ENCODE measurements at regions not wholly inside any gene's neighbourhood (a gene's known extent, or its start where the extent isn't known, plus 50 kb on each side); places are given as distances from the start of the nearest gene placed in this dataset.
"Not testable (repeated sequence)": the region's sequence is repeated elsewhere in the genome, so short reads cannot be mapped to it uniquely, and the experiment has no call there.

- no TSS peak for BruUV-seq (replicated peaks)
- Histone ChIP-seq H3K4me1 (ENCODE audit: control insufficient read depth, extremely low read depth, insufficient read depth, low read length) (peaks cover 3% of the 10 kb centered on the region), H3K9ac (replicated peaks; ENCODE audit: extremely low read depth, insufficient read depth, low read length) (no peak overlapping the region), H3K27ac (ENCODE audit: insufficient read depth, low read depth, low read length) (no peak overlapping the region), H3K27me3 (ENCODE audit: control insufficient read depth in 2 of 2, insufficient read depth in 2 of 2, low read length in 2 of 2) (no peaks in the 10 kb centered on the region), H3K4me2 (ENCODE audit: insufficient read depth, low read length) (no peak overlapping the region), H3K4me3 (replicated peaks in 1 of 3; ENCODE audit: insufficient read depth in 1 of 3, low read depth in 1 of 3, low read length in 3 of 3) (no peak overlapping the region), H3K36me3 (ENCODE audit: control insufficient read depth in 2 of 2, extremely low read depth in 1 of 2, insufficient read depth in 2 of 2, low read length in 2 of 2) (no peaks in the 10 kb centered on the region), H3K79me2 (ENCODE audit: control insufficient read depth, insufficient read depth, low read length) (no peaks in the 10 kb centered on the region), H3K9me1 (replicated peaks; ENCODE audit: control insufficient read depth, extremely low read depth, insufficient read depth, low read length) (no peaks in the 10 kb centered on the region), H4K20me1 (replicated peaks; ENCODE audit: control insufficient read depth, extremely low read depth, insufficient read depth, low read length) (no peaks in the 10 kb centered on the region), H3K9me3 (replicated peaks; ENCODE audit: control insufficient read depth, insufficient read depth, low read length) (no peaks in the 10 kb centered on the region), H2AFZ (ENCODE audit: low read depth, low read length) (no peak overlapping the region)
- intact Hi-C loops (cut with micrococcal nuclease), result no loop called here
- TF ChIP-seq FOS (IDR thresholded peaks at IDR 0.05; ENCODE audit: borderline replicate concordance, insufficient read depth, low read length) (no peak), JUN (IDR thresholded peaks at IDR 0.05; ENCODE audit: borderline replicate concordance, insufficient read depth, insufficient read length, low read depth) (no peak)
- ChIA-PET CTCF (interaction anchor here (1.1 to 7.0 kb wide), 6 partner anchors 10 to 635 kb away, joined by 4 to 132 read pairs (median 18); a partner anchor contains a TSS), POLR2A (no interaction called here)
- no peak for DNase-seq (ENCODE audit: low read depth, low spot score)
- dilution Hi-C loops (cut with MboI; ENCODE audit: extremely low pct_ligation_motif_present, low sequenced_read_pairs), result no loop called here
- FAIRE-seq, result no peak
These were observed 114.2 kb downstream of the OR2B2 start for GRCh38 chr6:27797960-27798359.

GRCh38 chr6:27796736-27797481, 115.3 kb downstream of the OR2B2 start:
- H3K4me3 ChIP-seq (replicated peaks in 1 of 3; ENCODE audit: insufficient read depth in 1 of 3, low read depth in 1 of 3, low read length in 3 of 3); H3K9me1 ChIP-seq (replicated peaks; ENCODE audit: control insufficient read depth, extremely low read depth, insufficient read depth, low read length); H2AFZ ChIP-seq (ENCODE audit: low read depth, low read length); H3K79me2 ChIP-seq (ENCODE audit: control insufficient read depth, insufficient read depth, low read length); H3K4me2 ChIP-seq (ENCODE audit: insufficient read depth, low read length); H3K36me3 ChIP-seq (ENCODE audit: control insufficient read depth in 2 of 2, extremely low read depth in 1 of 2, insufficient read depth in 2 of 2, low read length in 2 of 2); H3K27me3 ChIP-seq (ENCODE audit: control insufficient read depth in 2 of 2, insufficient read depth in 2 of 2, low read length in 2 of 2); H3K27ac ChIP-seq (ENCODE audit: insufficient read depth, low read depth, low read length); DNase-seq (ENCODE audit: low read depth, low spot score); H3K9ac ChIP-seq (replicated peaks; ENCODE audit: extremely low read depth, insufficient read depth, low read length); BruUV-seq (replicated peaks); H3K4me1 ChIP-seq (ENCODE audit: control insufficient read depth, extremely low read depth, insufficient read depth, low read length); dilution Hi-C loops (cut with MboI; ENCODE audit: extremely low pct_ligation_motif_present, low sequenced_read_pairs); FAIRE-seq; H3K9me3 ChIP-seq (replicated peaks; ENCODE audit: control insufficient read depth, insufficient read depth, low read length); H4K20me1 ChIP-seq (replicated peaks; ENCODE audit: control insufficient read depth, extremely low read depth, insufficient read depth, low read length): not testable (repeated sequence)
- ChIA-PET CTCF (interaction anchor here (0.6 to 7.0 kb wide), 14 partner anchors 12 to 670 kb away, joined by 3 to 132 read pairs (median 16); partner anchors contain the start of gene POM121L2), POLR2A (interaction anchor here (0.6 to 1.0 kb wide), 3 partner anchors 13 to 76 kb away, joined by 3 to 6 read pairs (median 3); a partner anchor contains a TSS)
- intact Hi-C loops (cut with micrococcal nuclease), result loop anchor here (1.0 kb wide), 3 partner anchors 10 to 98 kb away; a partner anchor contains a TSS

Measured in endothelial cell of umbilical vein (primary cell).